ENCODE measurements at regions not wholly inside any gene's neighbourhood (a gene's known extent, or its start where the extent isn't known, plus 50 kb on each side); places are given as distances from the start of the nearest gene placed in this dataset.

DNA sequence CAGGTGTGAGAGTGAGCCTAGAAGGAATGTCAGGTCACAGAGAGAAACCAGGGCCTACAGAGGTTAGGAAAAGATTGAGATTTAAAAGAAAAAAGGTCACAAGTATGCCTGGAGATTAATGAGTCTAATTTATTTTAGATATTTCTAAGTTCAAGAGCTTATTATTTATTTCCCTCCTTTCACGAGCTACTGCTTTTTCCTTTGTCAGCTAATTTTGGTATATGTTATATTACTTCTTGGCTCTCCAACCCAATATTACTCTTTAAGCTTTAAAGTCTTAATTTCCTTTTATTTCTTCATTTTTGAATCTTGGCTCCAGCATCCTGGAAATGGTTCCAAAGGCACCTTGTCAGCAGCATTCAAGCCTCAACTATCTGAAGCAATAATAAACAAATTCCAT, 109.5 kb upstream of the MIS18BP1 start:
- TF ChIP-seq, protein P1, sequence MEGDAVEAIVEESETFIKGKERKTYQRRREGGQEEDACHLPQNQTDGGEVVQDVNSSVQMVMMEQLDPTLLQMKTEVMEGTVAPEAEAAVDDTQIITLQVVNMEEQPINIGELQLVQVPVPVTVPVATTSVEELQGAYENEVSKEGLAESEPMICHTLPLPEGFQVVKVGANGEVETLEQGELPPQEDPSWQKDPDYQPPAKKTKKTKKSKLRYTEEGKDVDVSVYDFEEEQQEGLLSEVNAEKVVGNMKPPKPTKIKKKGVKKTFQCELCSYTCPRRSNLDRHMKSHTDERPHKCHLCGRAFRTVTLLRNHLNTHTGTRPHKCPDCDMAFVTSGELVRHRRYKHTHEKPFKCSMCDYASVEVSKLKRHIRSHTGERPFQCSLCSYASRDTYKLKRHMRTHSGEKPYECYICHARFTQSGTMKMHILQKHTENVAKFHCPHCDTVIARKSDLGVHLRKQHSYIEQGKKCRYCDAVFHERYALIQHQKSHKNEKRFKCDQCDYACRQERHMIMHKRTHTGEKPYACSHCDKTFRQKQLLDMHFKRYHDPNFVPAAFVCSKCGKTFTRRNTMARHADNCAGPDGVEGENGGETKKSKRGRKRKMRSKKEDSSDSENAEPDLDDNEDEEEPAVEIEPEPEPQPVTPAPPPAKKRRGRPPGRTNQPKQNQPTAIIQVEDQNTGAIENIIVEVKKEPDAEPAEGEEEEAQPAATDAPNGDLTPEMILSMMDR (IDR thresholded peaks at IDR 0.05; ENCODE audit: insufficient read depth, low read depth, low read length) = no peak
- TF ChIP-seq EZH2 (IDR thresholded peaks at IDR 0.05; ENCODE audit: insufficient read depth, low read length) = no peak
